Prostate gland (tissue), 2 donors: ENCODE measurements at regions not wholly inside any gene's neighbourhood (a gene's known extent, or its start where the extent isn't known, plus 50 kb on each side); places are given as distances from the start of the nearest gene placed in this dataset.

ENCODE experiments used
- POLR2A ChIP-seq: fragments of 450-650 bp; IDR thresholded peaks from one replicate; pipeline ENCODE4 v1.6.1; 2016; ENCODE audit warnings: antibody characterized with exemption, mild to moderate bottlenecking
- POLR2AphosphoS5 ChIP-seq: sonication (generic); formaldehyde crosslinking; IDR thresholded peaks from one replicate; pipeline ENCODE4 v1.6.1; 2017; ENCODE audit warnings: antibody characterized with exemption
- TF ChIP-seq, protein P1 (sequence below), 4 experiments: fragments of 200-600 bp in 2 of 4; fragments of 450-650 bp in 2 of 4; sonication (generic) in 2 of 4; IDR thresholded peaks; 1 replicate in 3 of 4; 2 replicates in 1 of 4; pipeline ENCODE4 v1.5.1; 2016 to 2019; ENCODE audit warnings: antibody characterized with exemption in 4 of 4, mild to moderate bottlenecking in 2 of 4, moderate library complexity in 2 of 4

DNA sequence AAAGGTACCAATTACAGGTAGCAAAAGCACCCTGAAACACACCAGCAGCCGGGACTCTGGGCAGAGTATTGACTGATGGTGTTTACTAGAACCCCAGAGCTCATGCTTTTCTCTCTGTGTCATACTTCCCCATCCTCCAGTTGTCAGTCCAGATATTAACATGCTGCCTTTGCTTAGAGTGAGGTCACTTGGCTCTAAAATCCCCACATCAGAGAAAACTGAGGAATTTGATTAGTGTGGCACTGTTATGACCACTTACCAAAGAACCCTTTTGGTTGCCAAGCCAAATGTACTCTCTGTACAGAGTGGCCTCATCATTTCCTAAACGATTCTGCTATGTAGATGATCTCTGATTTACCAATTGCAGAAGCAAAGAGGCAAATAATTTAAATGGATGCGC lies 80.4 kb downstream of the ABCC12 start:
- TF ChIP-seq, protein P1, sequence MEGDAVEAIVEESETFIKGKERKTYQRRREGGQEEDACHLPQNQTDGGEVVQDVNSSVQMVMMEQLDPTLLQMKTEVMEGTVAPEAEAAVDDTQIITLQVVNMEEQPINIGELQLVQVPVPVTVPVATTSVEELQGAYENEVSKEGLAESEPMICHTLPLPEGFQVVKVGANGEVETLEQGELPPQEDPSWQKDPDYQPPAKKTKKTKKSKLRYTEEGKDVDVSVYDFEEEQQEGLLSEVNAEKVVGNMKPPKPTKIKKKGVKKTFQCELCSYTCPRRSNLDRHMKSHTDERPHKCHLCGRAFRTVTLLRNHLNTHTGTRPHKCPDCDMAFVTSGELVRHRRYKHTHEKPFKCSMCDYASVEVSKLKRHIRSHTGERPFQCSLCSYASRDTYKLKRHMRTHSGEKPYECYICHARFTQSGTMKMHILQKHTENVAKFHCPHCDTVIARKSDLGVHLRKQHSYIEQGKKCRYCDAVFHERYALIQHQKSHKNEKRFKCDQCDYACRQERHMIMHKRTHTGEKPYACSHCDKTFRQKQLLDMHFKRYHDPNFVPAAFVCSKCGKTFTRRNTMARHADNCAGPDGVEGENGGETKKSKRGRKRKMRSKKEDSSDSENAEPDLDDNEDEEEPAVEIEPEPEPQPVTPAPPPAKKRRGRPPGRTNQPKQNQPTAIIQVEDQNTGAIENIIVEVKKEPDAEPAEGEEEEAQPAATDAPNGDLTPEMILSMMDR (IDR thresholded peaks at IDR 0.05): no peak
- TF ChIP-seq POLR2AphosphoS5: no peak
- no peak for TF ChIP-seq POLR2A
